ENCODE measurements at regions not wholly inside any gene's neighbourhood (a gene's known extent, or its start where the extent isn't known, plus 50 kb on each side); places are given as distances from the start of the nearest gene placed in this dataset.
"Not testable (repeated sequence)": the region's sequence is repeated elsewhere in the genome, so short reads cannot be mapped to it uniquely, and the experiment has no call there.

- DNase-seq, result no peak
Measured at GRCh38 chr5:159543326-159543725, 213.0 kb upstream of the IL12B start.

- no peak for DNase-seq
Measured at GRCh38 chr5:159545156-159545555, 214.9 kb upstream of the IL12B start.

GRCh38 chr5:159547466-159548195 is 217.3 kb upstream of the IL12B start:
- DNase-seq, result no peak

- DNase-seq, result no peak
Measured at GRCh38 chr5:159548517-159548916, 218.2 kb upstream of the IL12B start.

GRCh38 chr5:159549046-159549445 is 218.8 kb upstream of the IL12B start:
- DNase-seq, result no peak

- no peak for DNase-seq
Measured at GRCh38 chr5:159550951-159551350, 220.7 kb upstream of the IL12B start.

- no peak for DNase-seq
Measured at GRCh38 chr5:159552751-159553150, 222.5 kb upstream of the IL12B start.

- DNase-seq, result no peak
Measured at GRCh38 chr5:159553792-159554191, 223.5 kb upstream of the IL12B start.

GRCh38 chr5:159555084-159555483 is 224.8 kb upstream of the IL12B start:
- no peak for DNase-seq

GRCh38 chr5:159559337-159559736 is 229.1 kb upstream of the IL12B start:
- no peak for DNase-seq

- no peak for DNase-seq
Measured at GRCh38 chr5:159560088-159560487, 229.8 kb upstream of the IL12B start.

- no peak for DNase-seq
Measured at GRCh38 chr5:159564031-159564430, 233.7 kb upstream of the IL12B start.

- DNase-seq, result no peak
Measured at GRCh38 chr5:159566832-159567231, 236.5 kb upstream of the IL12B start.

- no peak for DNase-seq
Measured at GRCh38 chr5:159567461-159567860, 237.2 kb upstream of the IL12B start.

- DNase-seq, result no peak
Measured at GRCh38 chr5:159571501-159572244, 241.4 kb upstream of the IL12B start.

GRCh38 chr5:159576902-159577301 is 246.6 kb upstream of the IL12B start:
- no peak for DNase-seq

GRCh38 chr5:159581502-159582249 is 251.4 kb upstream of the IL12B start:
- peak; percentile 38 for DNase-seq

- no peak for DNase-seq
Measured at GRCh38 chr5:159582756-159583541, 252.7 kb upstream of the IL12B start.

- no peak for DNase-seq
Measured at GRCh38 chr5:159586921-159587320, 256.6 kb upstream of the IL12B start.

- DNase-seq, result no peak
Measured at GRCh38 chr5:159588941-159589340, 258.7 kb upstream of the IL12B start.

- no peak for DNase-seq
Measured at GRCh38 chr5:159593518-159594073, 263.3 kb upstream of the IL12B start.

GRCh38 chr5:159595561-159595960 is 265.3 kb upstream of the IL12B start:
- DNase-seq, result not testable (repeated sequence)

- peak; percentile 89 for DNase-seq
Measured at GRCh38 chr5:159601216-159601615, 270.9 kb upstream of the IL12B start.
